ENCODE measurements at regions not wholly inside any gene's neighbourhood (a gene's known extent, or its start where the extent isn't known, plus 50 kb on each side); places are given as distances from the start of the nearest gene placed in this dataset.
"Not testable (repeated sequence)": the region's sequence is repeated elsewhere in the genome, so short reads cannot be mapped to it uniquely, and the experiment has no call there.

DNA sequence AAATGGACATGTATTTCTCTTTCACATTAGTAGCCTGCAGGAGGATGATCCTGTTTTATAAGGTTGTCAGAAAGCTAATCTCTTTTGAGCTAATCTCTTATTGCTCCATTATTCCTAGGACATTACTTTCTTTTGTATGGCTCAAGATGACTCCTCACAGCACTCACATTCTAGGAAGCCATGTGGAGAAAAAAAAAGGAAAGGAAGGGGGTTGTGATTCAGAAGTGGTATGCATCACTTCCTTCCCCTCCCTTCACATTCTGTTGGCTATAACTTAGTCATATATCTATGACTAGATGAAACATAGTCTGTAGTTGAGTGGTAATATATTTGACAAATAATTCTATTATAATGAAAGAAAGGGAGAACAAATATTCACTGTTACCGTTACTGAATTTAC lies 168.8 kb upstream of the TTC14 start:
- Histone ChIP-seq H3K4me2 (ENCODE audit: low read length) (no peak overlapping the region), H3K9ac (ENCODE audit: low read length) (no peak overlapping the region), H3K9me3 (ENCODE audit: low read length) (no peaks in the 10 kb centered on the region), H2AFZ (ENCODE audit: low read depth, low read length) (no peak overlapping the region), H4K20me1 (ENCODE audit: insufficient read depth) (no peaks in the 10 kb centered on the region), H3F3A (ENCODE audit: insufficient read depth, low read length, poor library complexity, severe bottlenecking) (no peaks in the 10 kb centered on the region), H3K36me3 (ENCODE audit: insufficient read depth, low read length) (no peaks in the 10 kb centered on the region), H3K4me3 (ENCODE audit: low read length) (no peak overlapping the region), H3K27me3 (ENCODE audit: insufficient read depth, low read depth, low read length) (no peaks in the 10 kb centered on the region), H3K9me2 (ENCODE audit: insufficient read depth, low read length) (no peaks in the 10 kb centered on the region), H3K27ac (ENCODE audit: low read length) (no peak overlapping the region), H3K79me2 (replicated peaks; ENCODE audit: insufficient read depth, low read length) (no peaks in the 10 kb centered on the region)
- TF ChIP-seq, protein P1, sequence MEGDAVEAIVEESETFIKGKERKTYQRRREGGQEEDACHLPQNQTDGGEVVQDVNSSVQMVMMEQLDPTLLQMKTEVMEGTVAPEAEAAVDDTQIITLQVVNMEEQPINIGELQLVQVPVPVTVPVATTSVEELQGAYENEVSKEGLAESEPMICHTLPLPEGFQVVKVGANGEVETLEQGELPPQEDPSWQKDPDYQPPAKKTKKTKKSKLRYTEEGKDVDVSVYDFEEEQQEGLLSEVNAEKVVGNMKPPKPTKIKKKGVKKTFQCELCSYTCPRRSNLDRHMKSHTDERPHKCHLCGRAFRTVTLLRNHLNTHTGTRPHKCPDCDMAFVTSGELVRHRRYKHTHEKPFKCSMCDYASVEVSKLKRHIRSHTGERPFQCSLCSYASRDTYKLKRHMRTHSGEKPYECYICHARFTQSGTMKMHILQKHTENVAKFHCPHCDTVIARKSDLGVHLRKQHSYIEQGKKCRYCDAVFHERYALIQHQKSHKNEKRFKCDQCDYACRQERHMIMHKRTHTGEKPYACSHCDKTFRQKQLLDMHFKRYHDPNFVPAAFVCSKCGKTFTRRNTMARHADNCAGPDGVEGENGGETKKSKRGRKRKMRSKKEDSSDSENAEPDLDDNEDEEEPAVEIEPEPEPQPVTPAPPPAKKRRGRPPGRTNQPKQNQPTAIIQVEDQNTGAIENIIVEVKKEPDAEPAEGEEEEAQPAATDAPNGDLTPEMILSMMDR (IDR thresholded peaks at IDR 0.05; ENCODE audit: poor library complexity, severe bottlenecking), result no peak

DNA sequence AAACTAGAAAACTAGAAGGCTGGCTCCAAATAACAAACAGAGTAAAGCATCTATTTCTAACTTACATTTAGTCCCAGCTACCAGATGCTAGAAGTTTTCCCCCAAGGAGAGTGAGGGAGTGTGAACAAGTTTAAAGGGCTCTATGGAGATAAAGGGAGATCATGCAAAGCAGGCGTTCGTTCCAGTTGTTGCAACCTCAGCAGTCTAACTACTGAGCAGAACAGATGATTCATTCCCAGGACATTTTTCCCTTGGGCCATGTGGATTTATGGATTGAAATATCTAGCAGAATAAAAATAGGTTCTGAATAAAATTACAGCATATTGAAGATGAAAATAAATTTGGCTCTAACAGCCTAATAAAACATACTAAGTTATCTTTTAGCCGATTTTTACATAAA lies 154.8 kb upstream of the TTC14 start:
- H3F3A ChIP-seq (ENCODE audit: insufficient read depth, low read length, poor library complexity, severe bottlenecking), result no peaks in the 10 kb centered on the region
- no peaks in the 10 kb centered on the region for H3K9me2 ChIP-seq (ENCODE audit: insufficient read depth, low read length)
- no peaks in the 10 kb centered on the region for H3K79me2 ChIP-seq (replicated peaks; ENCODE audit: insufficient read depth, low read length)

DNA sequence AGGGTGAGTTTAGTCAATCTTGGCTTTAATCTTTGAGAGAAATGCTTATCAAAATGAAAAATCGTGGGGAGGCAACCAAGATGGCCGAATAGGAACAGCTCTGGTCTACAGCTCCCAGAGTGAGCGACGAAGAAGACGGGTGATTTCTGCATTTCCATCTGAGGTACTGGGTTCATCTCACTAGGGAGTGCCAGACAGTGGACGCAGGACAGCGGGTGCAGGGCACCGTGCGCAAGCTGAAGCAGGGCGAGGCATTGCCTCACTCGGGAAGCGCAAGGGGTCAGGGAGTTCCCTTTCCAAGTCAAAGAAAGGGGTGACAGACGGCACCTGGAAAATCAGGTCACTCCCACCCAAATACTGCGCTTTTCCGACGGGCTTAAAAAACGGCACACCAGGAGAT lies 153.6 kb upstream of the TTC14 start:
- H3K9ac ChIP-seq (ENCODE audit: low read length); H4K20me1 ChIP-seq (ENCODE audit: insufficient read depth); H3K4me3 ChIP-seq (ENCODE audit: low read length); H3F3A ChIP-seq (ENCODE audit: insufficient read depth, low read length, poor library complexity, severe bottlenecking); H3K4me2 ChIP-seq (ENCODE audit: low read length); H3K27me3 ChIP-seq (ENCODE audit: insufficient read depth, low read depth, low read length); H2AFZ ChIP-seq (ENCODE audit: low read depth, low read length); H3K79me2 ChIP-seq (replicated peaks; ENCODE audit: insufficient read depth, low read length); H3K36me3 ChIP-seq (ENCODE audit: insufficient read depth, low read length); H3K9me3 ChIP-seq (ENCODE audit: low read length); H3K27ac ChIP-seq (ENCODE audit: low read length); H3K9me2 ChIP-seq (ENCODE audit: insufficient read depth, low read length): not testable (repeated sequence)

More for the DNA sequence above, 154.8 kb upstream of the TTC14 start:
- H3K27ac ChIP-seq (ENCODE audit: low read length), result no peak overlapping the region
- H3K4me2 ChIP-seq (ENCODE audit: low read length), result no peak overlapping the region
- no peaks in the 10 kb centered on the region for H3K9me3 ChIP-seq (ENCODE audit: low read length)
- no peak overlapping the region for H3K9ac ChIP-seq (ENCODE audit: low read length)
- H4K20me1 ChIP-seq (ENCODE audit: insufficient read depth), result no peaks in the 10 kb centered on the region
- no peaks in the 10 kb centered on the region for H3K27me3 ChIP-seq (ENCODE audit: insufficient read depth, low read depth, low read length)
- no peaks in the 10 kb centered on the region for H3K36me3 ChIP-seq (ENCODE audit: insufficient read depth, low read length)
- no peak overlapping the region for H2AFZ ChIP-seq (ENCODE audit: low read depth, low read length)
- TF ChIP-seq POLR2AphosphoS5 (IDR thresholded peaks at IDR 0.05) (no peak), SMC3 (conservative IDR thresholded peaks at IDR 0.05; ENCODE audit: poor library complexity) (no peak), TAF1 (IDR thresholded peaks at IDR 0.05; ENCODE audit: low read depth) (no peak), MXI1 (conservative IDR thresholded peaks at IDR 0.05; ENCODE audit: poor library complexity, severe bottlenecking) (no peak), RAD21 (conservative IDR thresholded peaks at IDR 0.05) (no peak), EZH2 (IDR thresholded peaks at IDR 0.05; ENCODE audit: borderline replicate concordance, insufficient read depth, low read length, poor library complexity, severe bottlenecking) (no peak), EP300 (conservative IDR thresholded peaks at IDR 0.05; ENCODE audit: poor library complexity, severe bottlenecking) (no peak)
- TF ChIP-seq, protein P2, sequence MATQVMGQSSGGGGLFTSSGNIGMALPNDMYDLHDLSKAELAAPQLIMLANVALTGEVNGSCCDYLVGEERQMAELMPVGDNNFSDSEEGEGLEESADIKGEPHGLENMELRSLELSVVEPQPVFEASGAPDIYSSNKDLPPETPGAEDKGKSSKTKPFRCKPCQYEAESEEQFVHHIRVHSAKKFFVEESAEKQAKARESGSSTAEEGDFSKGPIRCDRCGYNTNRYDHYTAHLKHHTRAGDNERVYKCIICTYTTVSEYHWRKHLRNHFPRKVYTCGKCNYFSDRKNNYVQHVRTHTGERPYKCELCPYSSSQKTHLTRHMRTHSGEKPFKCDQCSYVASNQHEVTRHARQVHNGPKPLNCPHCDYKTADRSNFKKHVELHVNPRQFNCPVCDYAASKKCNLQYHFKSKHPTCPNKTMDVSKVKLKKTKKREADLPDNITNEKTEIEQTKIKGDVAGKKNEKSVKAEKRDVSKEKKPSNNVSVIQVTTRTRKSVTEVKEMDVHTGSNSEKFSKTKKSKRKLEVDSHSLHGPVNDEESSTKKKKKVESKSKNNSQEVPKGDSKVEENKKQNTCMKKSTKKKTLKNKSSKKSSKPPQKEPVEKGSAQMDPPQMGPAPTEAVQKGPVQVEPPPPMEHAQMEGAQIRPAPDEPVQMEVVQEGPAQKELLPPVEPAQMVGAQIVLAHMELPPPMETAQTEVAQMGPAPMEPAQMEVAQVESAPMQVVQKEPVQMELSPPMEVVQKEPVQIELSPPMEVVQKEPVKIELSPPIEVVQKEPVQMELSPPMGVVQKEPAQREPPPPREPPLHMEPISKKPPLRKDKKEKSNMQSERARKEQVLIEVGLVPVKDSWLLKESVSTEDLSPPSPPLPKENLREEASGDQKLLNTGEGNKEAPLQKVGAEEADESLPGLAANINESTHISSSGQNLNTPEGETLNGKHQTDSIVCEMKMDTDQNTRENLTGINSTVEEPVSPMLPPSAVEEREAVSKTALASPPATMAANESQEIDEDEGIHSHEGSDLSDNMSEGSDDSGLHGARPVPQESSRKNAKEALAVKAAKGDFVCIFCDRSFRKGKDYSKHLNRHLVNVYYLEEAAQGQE (IDR thresholded peaks at IDR 0.05; ENCODE audit: borderline replicate concordance), result no peak
- TF ChIP-seq, protein P1 (IDR thresholded peaks at IDR 0.05; ENCODE audit: poor library complexity, severe bottlenecking), result no peak
- no peak overlapping the region for H3K4me3 ChIP-seq (ENCODE audit: low read length)
